ENCODE measurements at regions not wholly inside any gene's neighbourhood (a gene's known extent, or its start where the extent isn't known, plus 50 kb on each side); places are given as distances from the start of the nearest gene placed in this dataset.

DNA sequence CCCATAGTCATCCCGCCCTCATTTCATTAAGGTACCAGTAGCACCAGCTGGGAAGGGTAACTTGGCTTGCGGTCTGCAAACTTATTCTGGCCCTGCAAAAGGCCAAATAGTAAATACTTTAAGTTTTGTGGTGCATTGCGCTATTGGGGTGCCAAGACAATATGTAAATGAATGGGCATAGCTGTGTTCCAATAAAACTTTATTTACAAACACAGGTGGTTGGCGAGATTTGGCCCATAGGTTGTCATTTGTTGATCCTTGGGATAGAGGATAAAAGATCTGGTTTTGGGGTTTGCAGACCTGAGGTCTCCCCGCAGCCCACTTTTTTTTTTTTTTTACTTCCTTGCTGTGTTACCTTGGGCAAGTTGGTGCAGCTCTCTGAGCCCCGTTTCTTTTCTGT lies 127.4 kb downstream of the MIAT start:
- TF ChIP-seq, protein P1, sequence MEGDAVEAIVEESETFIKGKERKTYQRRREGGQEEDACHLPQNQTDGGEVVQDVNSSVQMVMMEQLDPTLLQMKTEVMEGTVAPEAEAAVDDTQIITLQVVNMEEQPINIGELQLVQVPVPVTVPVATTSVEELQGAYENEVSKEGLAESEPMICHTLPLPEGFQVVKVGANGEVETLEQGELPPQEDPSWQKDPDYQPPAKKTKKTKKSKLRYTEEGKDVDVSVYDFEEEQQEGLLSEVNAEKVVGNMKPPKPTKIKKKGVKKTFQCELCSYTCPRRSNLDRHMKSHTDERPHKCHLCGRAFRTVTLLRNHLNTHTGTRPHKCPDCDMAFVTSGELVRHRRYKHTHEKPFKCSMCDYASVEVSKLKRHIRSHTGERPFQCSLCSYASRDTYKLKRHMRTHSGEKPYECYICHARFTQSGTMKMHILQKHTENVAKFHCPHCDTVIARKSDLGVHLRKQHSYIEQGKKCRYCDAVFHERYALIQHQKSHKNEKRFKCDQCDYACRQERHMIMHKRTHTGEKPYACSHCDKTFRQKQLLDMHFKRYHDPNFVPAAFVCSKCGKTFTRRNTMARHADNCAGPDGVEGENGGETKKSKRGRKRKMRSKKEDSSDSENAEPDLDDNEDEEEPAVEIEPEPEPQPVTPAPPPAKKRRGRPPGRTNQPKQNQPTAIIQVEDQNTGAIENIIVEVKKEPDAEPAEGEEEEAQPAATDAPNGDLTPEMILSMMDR (IDR thresholded peaks at IDR 0.05): no peak
- TF ChIP-seq EZH2 (IDR thresholded peaks at IDR 0.05; ENCODE audit: borderline replicate concordance, insufficient read depth, low read depth, low read length, poor library complexity, severe bottlenecking): no peak
